GM23248 (cell line): ENCODE measurements at regions not wholly inside any gene's neighbourhood (a gene's known extent, or its start where the extent isn't known, plus 50 kb on each side); places are given as distances from the start of the nearest gene placed in this dataset.
A peak's percentile ranks its signal among the peaks of the same experiment; 100 is the strongest.

Source experiments
- DNase-seq: peaks from one replicate; pipeline ENCODE4 v3.0.0-alpha.2; 2015
- H2AFZ ChIP-seq: fragments of 200-600 bp; sonication (generic); 2 replicates; pipeline ENCODE4 v1.6.1; 2016; ENCODE audit warnings: antibody characterized with exemption
- H3F3A ChIP-seq: fragments of 200-600 bp; sonication (generic); 2 replicates; pipeline ENCODE4 v1.6.1; 2016; ENCODE audit warnings: mild to moderate bottlenecking, antibody characterized with exemption, mixed run types; ENCODE audit not compliant: insufficient read depth
- H3K27ac ChIP-seq: fragments of 200-600 bp; sonication (generic); 2 replicates; pipeline ENCODE4 v1.5.1; 2016; ENCODE audit warnings: mild to moderate bottlenecking
- H3K27me3 ChIP-seq: fragments of 200-600 bp; sonication (generic); replicated peaks from 2 replicates; pipeline ENCODE4 v1.6.1; 2016; ENCODE audit warnings: mild to moderate bottlenecking; ENCODE audit not compliant: insufficient read depth
- H3K36me3 ChIP-seq: fragments of 200-600 bp; sonication (generic); 2 replicates; pipeline ENCODE4 v1.6.1; 2016; ENCODE audit warnings: low read depth, mild to moderate bottlenecking
- H3K4me1 ChIP-seq: fragments of 200-600 bp; sonication (generic); 2 replicates; pipeline ENCODE4 v1.6.1; 2016; ENCODE audit warnings: mild to moderate bottlenecking; ENCODE audit not compliant: insufficient read depth
- H3K4me2 ChIP-seq: fragments of 200-600 bp; sonication (generic); one replicate; pipeline ENCODE4 v1.6.1; 2016; ENCODE audit warnings: mild to moderate bottlenecking; ENCODE audit not compliant: unreplicated experiment
- H3K4me3 ChIP-seq: fragments of 200-600 bp; sonication (generic); 2 replicates; pipeline ENCODE4 v1.5.1; 2016; ENCODE audit warnings: mild to moderate bottlenecking
- H3K79me2 ChIP-seq: fragments of 200-600 bp; sonication (generic); 2 replicates; pipeline ENCODE4 v1.6.1; 2016; ENCODE audit warnings: mild to moderate bottlenecking; ENCODE audit not compliant: insufficient read depth
- H3K9ac ChIP-seq: fragments of 200-600 bp; sonication (generic); 2 replicates; pipeline ENCODE4 v1.6.1; 2016; ENCODE audit warnings: mild to moderate bottlenecking
- H3K9me2 ChIP-seq: fragments of 200-600 bp; sonication (generic); 2 replicates; pipeline ENCODE4 v1.6.1; 2016; ENCODE audit warnings: mixed run types, mild to moderate bottlenecking, moderate library complexity; ENCODE audit not compliant: insufficient read depth
- H3K9me3 ChIP-seq: fragments of 200-600 bp; sonication (generic); one replicate; pipeline ENCODE4 v1.6.1; 2017; ENCODE audit warnings: low read depth
- H4K20me1 ChIP-seq: fragments of 200-600 bp; sonication (generic); 2 replicates; pipeline ENCODE4 v1.6.0; 2016; ENCODE audit not compliant: insufficient read depth
- EZH2 ChIP-seq: fragments of 200-600 bp; sonication (generic); IDR thresholded peaks from 2 replicates; pipeline ENCODE4 v1.6.1; 2018; ENCODE audit warnings: antibody characterized with exemption, mild to moderate bottlenecking; ENCODE audit not compliant: insufficient read depth, poor library complexity, severe bottlenecking
- EZH2phosphoT487 ChIP-seq: fragments of 200-600 bp; sonication (generic); IDR thresholded peaks from 2 replicates; pipeline ENCODE4 v1.6.1; 2018; ENCODE audit warnings: antibody characterized with exemption, moderate library complexity, mild to moderate bottlenecking, low read depth; ENCODE audit not compliant: insufficient read depth
- WGBS, 2 experiments: methylation state at CpG; one replicate each; pipeline ENCODE4 v1.1.6; 2015 to 2017; ENCODE audit warnings: low lambda C conversion rate in 2 of 2, low coverage in 1 of 2; ENCODE audit errors: missing lambda C conversion rate in 2 of 2; 5-methylcytosine and 5-hydroxymethylcytosine counted together
- in situ Hi-C: fragments of 300-500 bp; cut with MboI; formaldehyde crosslinking; loops from 2 replicates; pipeline ENCODE4 v1.15.0; 2020

DNA sequence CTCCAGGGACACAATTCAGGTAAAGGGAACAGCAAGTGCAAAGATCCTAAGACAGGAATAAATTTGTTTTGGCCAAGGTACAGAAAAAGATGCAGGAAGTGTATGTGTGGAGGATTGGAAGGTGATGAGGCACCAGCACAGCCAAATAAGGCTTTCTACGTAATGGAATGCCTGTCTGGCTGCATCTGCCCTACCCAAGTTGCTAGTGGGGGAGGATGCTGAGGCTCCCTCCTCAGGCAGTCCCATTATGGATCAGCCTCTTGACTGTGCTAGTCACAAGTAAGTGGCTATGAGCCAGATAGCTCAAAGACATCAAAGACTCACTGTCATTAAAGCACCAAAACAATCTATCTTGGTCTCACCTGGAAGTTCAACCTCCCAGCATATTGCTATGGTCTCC, 300.9 kb upstream of the FAT4 start:
- WGBS, 2 experiments = 43 to 79% methylated on average over 1 of the region's 1 CpG
- TF ChIP-seq EZH2phosphoT487 = no peak
- no peak for TF ChIP-seq EZH2
- no peak overlapping the region for H3K4me2 ChIP-seq
- H3K36me3 ChIP-seq = no peaks in the 10 kb centered on the region
- in situ Hi-C loops = no loop called here
- no peak overlapping the region for H3K27ac ChIP-seq
- H3K79me2 ChIP-seq = no peaks in the 10 kb centered on the region
- peak; percentile 11 for DNase-seq
- no peaks in the 10 kb centered on the region for H3K9me3 ChIP-seq
- no peaks in the 10 kb centered on the region for H4K20me1 ChIP-seq
- H3K4me1 ChIP-seq = no peaks in the 10 kb centered on the region
- no peaks in the 10 kb centered on the region for H3F3A ChIP-seq
- no peaks in the 10 kb centered on the region for H3K27me3 ChIP-seq
- H3K9ac ChIP-seq = no peak overlapping the region
- no peaks in the 10 kb centered on the region for H3K9me2 ChIP-seq
- no peak overlapping the region for H3K4me3 ChIP-seq
- no peak overlapping the region for H2AFZ ChIP-seq

DNA sequence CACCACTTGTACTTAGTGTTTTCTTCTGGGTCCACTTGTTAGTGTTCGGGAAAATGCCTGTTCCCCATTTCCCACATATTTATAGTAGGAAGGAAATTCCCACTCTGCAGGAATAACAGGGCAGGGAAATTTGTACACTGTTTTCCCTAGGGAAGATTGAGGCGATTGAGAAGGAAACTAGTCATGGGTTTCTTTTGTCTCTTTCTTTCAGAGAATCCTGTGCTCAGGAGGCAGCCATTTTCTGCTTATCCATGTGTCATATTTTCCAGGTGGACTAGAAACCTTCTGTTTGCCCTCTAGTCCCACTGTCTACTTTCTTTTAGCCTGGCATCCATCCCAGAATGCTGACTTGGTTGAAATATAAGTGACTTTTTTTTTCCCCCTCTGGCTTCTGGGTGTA, 299.1 kb upstream of the ANKRD50 start:
- no peaks in the 10 kb centered on the region for H3K36me3 ChIP-seq
- no peak overlapping the region for H3K4me2 ChIP-seq
- WGBS, 2 experiments = 57 to 66% methylated on average over 2 of the region's 2 CpGs
- no peak for TF ChIP-seq EZH2
- TF ChIP-seq EZH2phosphoT487 = no peak
- DNase-seq = peak; percentile 10
- peak overlapping the region; percentile 8; the same call in 1 of the 2 replicates for H2AFZ ChIP-seq
- no peak overlapping the region for H3K27ac ChIP-seq
- no peaks in the 10 kb centered on the region for H3K9me3 ChIP-seq
- in situ Hi-C loops = no loop called here
- H3K79me2 ChIP-seq = no peaks in the 10 kb centered on the region
- H4K20me1 ChIP-seq = no peaks in the 10 kb centered on the region
- no peaks in the 10 kb centered on the region for H3K27me3 ChIP-seq
- no peaks in the 10 kb centered on the region for H3K4me1 ChIP-seq
- H3F3A ChIP-seq = no peaks in the 10 kb centered on the region
- no peak overlapping the region for H3K4me3 ChIP-seq
- no peaks in the 10 kb centered on the region for H3K9me2 ChIP-seq
- no peak overlapping the region for H3K9ac ChIP-seq

DNA sequence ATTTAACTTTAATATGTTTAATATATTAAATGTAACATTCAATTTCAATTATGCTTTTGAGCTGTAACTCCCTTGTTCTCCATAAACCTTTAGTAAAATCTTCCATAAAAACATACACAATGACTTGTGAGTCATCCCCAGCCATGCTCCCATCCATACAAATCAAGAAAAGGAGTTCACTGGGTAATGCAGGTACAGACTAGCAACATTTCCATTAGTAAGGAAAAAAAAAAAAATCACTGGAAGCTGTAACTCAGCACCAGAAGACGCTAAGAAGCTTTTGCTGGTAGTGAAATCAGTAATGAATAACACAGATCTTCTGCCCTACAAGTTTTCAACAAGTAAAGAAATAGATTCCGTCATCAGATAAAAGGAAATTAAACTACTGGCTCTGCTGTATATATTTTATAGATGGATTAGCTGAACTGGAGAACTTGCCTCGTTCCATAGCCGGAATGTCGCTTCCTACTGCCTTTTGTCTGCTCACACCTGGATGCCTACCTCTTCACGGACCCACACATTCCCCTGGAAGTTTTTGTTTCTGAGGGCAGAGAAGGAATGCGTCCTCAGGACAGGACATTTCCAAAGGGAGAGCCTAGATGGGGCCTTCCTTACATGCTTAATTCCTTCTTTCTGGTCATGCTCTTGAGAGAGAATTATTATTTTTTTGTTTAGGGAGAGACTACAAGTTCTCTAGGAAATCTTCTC, 298.4 kb upstream of the ANKRD50 start:
- H3K9me2 ChIP-seq = no peaks in the 10 kb centered on the region
- DNase-seq = no peak
- no peak overlapping the region for H3K9ac ChIP-seq
- H3K9me3 ChIP-seq = no peaks in the 10 kb centered on the region
- H3K4me2 ChIP-seq = no peak overlapping the region
- TF ChIP-seq EZH2phosphoT487 (no peak), EZH2 (no peak)
- in situ Hi-C loops = no loop called here
- no peaks in the 10 kb centered on the region for H3K4me1 ChIP-seq
- no peak overlapping the region for H3K4me3 ChIP-seq
- H3K27me3 ChIP-seq = no peaks in the 10 kb centered on the region
- peak overlapping the region; percentile 8; the same call in 1 of the 2 replicates for H2AFZ ChIP-seq
- 62% methylated on average over 7 of the region's 7 CpGs for WGBS, 2 experiments
- no peaks in the 10 kb centered on the region for H3K79me2 ChIP-seq
- no peak overlapping the region for H3K27ac ChIP-seq
- H3K36me3 ChIP-seq = no peaks in the 10 kb centered on the region
- H3F3A ChIP-seq = no peaks in the 10 kb centered on the region
- no peaks in the 10 kb centered on the region for H4K20me1 ChIP-seq

DNA sequence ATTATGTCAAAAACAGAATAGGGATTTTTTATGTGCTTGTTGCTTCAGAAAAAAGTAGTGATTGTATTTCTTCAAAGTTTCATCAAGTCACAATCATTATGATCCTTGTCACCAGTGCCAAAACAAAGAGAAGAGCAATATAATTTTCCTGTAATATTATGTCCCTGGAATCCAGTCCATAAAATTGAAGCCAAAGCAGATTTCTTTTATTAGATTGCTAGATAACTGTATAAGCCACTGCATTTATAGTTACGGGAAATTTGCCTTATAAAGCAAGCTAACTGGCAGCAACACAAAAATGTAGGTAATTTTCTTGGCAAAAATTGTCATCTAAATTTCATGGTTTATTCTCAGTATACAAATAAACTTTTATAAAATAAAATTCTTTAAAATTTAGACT, 296.1 kb upstream of the ANKRD50 start:
- Histone ChIP-seq H3K36me3 (no peaks in the 10 kb centered on the region), H3K9me3 (no peaks in the 10 kb centered on the region), H2AFZ (no peak overlapping the region), H4K20me1 (no peaks in the 10 kb centered on the region), H3K4me2 (no peak overlapping the region), H3K27me3 (no peaks in the 10 kb centered on the region), H3F3A (no peaks in the 10 kb centered on the region), H3K9ac (no peak overlapping the region), H3K4me3 (no peak overlapping the region), H3K27ac (no peak overlapping the region), H3K79me2 (no peaks in the 10 kb centered on the region), H3K9me2 (no peaks in the 10 kb centered on the region), H3K4me1 (no peaks in the 10 kb centered on the region)
- in situ Hi-C loops = no loop called here
- no peak for DNase-seq
- 39 to 57% methylated on average over 1 of the region's 1 CpG for WGBS, 2 experiments
- TF ChIP-seq EZH2 = no peak
- no peak for TF ChIP-seq EZH2phosphoT487

DNA sequence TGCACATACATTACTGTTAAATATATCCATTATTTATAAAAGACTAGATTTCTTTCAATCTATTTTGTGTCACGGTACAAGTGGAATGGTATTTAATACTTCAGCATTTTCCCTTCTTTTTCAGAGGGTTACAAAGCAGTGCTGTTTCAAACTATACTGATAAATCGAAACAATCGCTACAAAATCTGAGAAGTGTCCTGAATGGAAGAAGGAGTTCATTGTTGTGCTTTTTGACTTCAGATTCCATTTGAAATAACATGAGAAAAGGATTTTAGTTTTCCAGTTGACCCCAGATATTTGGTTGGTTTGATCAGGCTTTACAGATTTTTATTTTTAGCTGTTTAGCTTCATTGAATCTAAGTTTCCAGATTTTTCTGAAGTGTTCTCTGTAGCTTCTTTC, 292.1 kb upstream of the ANKRD50 start:
- TF ChIP-seq EZH2 (no peak), EZH2phosphoT487 (no peak)
- 87 to 88% methylated on average over 3 of the region's 3 CpGs for WGBS, 2 experiments
- no peaks in the 10 kb centered on the region for H3K27me3 ChIP-seq
- no peak overlapping the region for H3K4me2 ChIP-seq
- H3K79me2 ChIP-seq = no peaks in the 10 kb centered on the region
- no peak overlapping the region for H3K4me3 ChIP-seq
- H3K36me3 ChIP-seq = no peaks in the 10 kb centered on the region
- in situ Hi-C loops = no loop called here
- H3K4me1 ChIP-seq = no peaks in the 10 kb centered on the region
- H3K9ac ChIP-seq = no peak overlapping the region
- H3K27ac ChIP-seq = no peak overlapping the region
- no peak overlapping the region for H2AFZ ChIP-seq
- no peaks in the 10 kb centered on the region for H3K9me2 ChIP-seq
- no peaks in the 10 kb centered on the region for H4K20me1 ChIP-seq
- no peaks in the 10 kb centered on the region for H3F3A ChIP-seq
- no peaks in the 10 kb centered on the region for H3K9me3 ChIP-seq
- DNase-seq = no peak
